NCI-H526 (cell line): ENCODE measurements at regions not wholly inside any gene's neighbourhood (a gene's known extent, or its start where the extent isn't known, plus 50 kb on each side); places are given as distances from the start of the nearest gene placed in this dataset.
"Not testable (repeated sequence)": the region's sequence is repeated elsewhere in the genome, so short reads cannot be mapped to it uniquely, and the experiment has no call there.

Source experiments
- DNase-seq, 2 experiments: peaks; one replicate each; lab custom pipeline; 2025; lab: John Stamatoyannopoulos, UW

- DNase-seq, result no peak
Measured at GRCh38 chr14:105600939-105601359, 74.6 kb downstream of the TMEM121 start.

DNA sequence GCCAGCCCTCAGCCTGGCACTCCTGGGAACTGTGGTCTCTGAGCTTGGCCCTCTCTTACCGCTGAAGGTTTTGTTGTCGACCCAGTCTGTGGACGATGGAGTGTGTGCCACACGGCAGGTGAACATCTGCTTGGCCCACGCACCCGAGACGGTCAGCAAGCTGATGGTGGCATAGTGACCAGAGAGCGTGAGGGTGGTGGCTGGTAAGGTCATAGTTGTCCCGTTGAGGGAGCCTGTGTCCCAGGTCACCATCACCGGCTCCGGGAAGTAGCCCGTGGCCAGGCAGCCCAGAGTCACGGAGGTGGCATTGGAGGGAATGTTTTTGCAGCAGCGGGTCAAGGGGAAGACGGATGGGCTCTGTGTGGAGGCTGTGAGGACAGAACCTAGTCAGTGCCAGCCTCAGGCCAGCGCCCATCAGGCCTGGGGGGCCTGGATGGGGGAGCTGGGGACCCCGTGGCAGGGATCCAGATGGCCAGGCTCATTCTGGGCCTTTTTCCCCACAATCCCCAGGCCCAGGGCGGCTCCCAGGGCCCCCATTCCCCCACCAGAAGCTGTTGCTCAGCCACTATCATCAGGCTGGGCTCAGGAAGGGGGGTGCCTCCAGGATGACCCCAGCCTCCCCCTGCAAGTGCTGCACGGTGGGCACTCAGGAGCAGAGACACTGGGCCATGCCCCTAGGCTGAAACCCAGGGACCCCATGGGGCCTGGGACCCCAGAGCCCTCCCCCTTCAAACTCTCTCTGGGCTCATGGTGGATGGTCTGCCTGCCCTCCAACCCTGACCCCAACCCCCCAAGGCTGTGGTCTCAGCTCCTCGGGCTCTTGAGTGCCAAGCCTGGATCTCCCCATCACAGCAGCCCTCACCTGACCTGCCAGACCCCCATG lies 75.2 kb downstream of the TMEM121 start:
- no peak for DNase-seq

DNA sequence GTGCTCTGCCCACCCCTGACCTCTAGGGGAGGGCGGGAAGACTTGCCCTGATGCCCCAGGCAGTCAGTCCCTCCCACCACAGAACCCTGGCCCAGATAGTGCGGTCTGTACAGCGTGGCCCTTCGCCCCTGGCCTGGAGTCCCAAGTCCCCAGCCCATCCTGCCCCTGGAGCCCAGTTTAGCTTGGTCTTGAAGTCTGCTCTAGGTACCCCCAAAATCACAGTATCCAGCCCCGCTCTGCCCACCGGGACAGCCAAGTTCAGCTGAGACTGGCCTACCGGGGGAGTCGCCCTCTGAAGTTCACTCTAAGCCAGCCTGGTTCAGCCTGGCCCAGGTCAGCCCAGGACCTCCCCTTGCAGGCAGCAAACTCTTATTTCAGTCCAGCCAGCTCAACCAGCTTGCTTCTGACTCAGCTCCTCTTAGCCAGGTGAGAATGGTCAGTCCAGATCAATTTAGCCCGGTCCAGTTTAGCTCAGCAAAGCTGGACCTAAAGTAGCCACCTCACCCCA lies 75.9 kb downstream of the TMEM121 start:
- no peak for DNase-seq

GRCh38 chr14:105602799-105603793 lies 76.7 kb downstream of the TMEM121 start:
- DNase-seq, result no peak

DNA sequence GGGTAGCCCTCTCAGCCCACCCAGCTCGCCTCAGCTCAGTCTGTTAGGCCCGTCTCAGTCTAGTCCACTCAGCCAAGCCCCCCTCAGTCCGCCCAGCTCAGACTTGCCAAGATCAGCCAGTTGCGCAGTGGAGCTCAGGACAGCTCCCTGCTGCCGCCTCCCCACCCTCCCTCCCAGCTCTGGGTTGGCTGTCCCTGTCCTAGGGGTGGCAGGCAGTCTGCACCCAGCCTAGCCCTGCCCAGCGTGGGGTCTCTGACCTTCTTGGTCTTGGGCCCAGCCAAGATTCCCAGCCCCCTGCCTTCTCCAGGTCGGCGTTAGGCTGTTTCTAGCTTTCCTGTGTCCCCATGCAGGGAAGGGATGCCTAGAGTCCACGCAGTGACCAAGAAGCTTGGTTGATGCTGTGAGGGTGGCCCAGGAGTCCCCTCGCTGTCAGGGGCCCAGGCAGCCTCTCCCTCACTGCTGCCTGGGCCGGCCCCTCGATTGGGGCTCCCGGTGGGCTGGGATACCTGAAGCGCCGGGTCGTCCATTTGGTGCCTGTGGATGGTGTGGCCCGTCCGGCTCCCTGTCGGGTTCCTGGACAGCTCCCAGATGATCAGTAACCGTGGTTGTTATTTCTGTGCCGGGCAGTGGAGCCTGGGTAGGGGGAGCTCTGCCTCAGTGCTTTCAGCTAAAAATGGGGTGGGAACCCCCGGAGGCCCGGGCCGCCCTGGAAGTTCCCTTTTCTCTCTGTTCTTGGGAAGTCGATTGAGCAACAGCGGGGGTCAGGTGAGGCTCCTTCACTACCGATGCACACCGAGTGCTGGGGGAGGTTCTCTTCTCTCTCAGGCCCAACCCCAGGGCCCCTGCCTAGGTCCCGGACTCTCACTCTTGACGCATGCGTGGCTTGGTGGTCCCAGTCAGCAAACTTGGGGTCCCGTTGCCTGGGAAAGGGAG lies 78.4 kb downstream of the TMEM121 start:
- not testable (repeated sequence) for DNase-seq

- DNase-seq, result no peak
Measured at GRCh38 chr14:105605464-105606304, 79.3 kb downstream of the TMEM121 start.

DNA sequence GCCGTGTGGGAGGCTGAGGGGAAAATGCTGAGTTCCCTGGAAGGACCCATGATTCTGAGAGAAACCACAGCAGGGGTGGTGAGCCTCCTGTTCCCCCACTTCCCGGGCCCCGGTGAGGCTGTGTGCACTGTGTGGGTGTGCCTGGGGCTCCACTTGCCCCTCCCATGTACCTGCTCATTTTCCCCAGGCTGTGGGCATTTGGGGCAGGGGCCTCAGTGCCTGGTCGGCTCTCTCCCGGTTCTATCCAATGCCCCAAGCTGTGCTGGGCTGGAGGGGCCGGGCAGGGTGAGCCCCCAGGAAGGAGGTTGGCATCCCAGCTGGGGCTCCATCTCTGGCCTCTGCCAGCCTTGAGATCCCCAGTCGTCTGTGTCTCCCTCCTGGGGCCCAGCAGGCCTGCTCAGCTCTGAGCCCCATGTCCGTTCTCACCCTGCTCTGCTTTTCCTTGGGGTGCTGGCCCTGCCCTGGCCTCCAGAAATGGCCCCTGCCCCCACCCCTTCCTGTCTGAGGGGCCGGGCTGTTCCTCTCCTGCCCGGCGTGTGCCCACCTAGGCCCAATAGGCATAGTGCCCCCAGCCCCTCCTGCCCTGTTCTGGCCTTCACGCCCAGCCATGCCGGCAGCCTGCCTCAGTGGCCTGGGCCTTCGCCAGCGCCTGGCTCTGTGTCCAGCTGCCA lies 80.1 kb downstream of the TMEM121 start:
- not testable (repeated sequence) for DNase-seq

DNA sequence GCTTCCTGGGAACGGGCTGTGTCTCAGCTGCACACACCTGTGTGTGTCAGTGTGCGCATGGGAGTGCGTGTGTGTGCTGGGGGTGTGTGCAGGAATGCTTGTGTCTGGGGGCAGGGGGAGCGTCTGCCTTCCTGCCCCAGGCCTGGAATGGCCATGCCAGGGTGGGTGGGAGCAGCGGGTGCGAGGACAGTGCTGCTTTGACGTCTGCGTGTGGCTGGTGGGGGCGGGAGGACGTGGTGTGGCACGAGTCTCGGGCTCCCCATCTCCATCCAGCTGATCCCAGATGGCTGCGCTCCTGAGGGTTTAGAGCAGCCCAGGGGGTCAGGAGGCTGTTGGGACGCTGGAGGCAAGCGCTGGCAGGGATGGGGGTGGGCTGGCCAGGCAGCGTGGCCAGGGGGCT lies 80.6 kb downstream of the TMEM121 start:
- DNase-seq, result not testable (repeated sequence)

- DNase-seq, result not testable (repeated sequence)
Measured at GRCh38 chr14:105614987-105615386, 88.6 kb downstream of the TMEM121 start.

DNA sequence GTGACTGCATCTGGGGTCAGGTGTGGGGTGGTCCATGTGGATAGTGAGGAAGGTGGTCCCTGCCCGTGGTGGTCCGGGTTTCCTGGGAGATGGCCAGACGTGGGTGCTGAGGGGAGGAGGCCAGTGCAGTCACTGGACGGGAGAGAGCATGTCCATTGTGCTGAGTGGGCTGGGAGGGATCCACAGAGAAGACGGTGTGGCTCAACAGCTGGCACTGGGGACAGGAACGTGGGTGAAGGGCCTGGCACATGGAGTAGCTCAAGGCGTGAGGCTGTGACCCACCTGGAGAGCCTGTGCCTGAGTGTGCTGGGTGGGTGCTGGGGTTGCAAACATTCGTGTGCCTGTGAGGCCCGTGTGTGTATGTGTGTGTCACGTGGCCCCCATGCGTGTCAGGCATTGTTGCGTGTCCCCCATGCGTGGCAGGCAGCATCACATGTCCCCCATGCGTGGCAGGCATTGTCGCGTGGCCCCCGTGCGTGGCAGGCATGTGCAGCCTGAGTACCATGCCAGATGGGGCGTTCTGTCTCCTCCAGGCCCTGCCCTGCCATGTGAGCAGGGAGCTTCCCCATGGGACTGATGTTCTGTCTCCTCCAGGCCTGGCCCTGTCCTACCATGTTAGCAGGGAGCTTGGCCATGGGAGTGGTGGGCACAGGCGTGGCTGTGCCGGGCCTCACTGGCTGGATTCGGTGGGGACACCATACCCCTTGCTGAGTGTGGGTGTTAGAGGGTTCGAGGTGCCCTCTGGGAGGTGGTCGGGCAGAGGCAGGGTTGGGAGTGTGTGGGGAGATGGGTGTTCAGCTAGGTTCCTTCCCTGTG lies 89.8 kb downstream of the TMEM121 start:
- not testable (repeated sequence) for DNase-seq

DNA sequence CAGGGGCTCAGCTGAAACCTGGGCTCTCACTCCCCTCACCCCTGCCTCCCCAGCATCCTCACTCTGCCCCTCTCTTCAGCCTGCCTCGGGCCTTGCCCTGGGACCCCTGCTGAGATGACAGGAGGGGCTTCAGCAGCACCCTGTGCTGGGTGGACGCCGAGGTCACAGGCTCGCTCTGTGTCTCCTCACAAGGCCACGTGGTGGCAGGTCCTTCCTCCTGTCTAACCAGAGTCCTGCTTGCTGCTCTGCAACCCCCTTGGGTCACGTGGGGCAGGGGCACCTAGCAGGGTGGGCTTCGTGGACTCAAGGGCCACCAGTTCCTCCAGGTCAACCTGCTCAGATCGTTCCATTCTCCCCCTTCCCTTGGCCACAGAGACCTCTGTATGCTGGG lies 90.4 kb downstream of the TMEM121 start:
- no peak for DNase-seq

DNA sequence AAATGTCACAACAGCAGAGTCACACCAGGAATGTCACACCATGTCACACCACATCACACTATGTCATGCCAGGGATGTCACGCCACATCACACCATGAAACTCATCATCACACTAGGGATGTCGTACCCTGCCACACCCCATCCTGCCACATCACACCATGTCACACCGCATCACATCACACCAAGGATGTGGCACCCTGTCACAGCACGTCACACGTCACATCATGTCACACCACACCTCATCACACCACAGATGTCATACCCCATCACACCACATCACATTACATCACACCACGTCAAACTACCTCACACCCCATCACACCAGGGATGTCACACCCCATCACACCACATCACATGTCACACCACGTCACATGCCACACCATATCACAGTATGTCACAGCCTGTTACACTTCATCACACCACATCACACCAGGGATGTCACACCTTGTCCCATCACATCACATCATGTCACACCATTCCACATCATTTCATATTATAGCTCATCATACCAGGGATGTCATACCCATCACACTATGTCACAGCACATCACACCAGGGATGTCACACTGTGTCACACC lies 90.9 kb downstream of the TMEM121 start:
- DNase-seq, result no peak

GRCh38 chr14:105617805-105618204 lies 91.4 kb downstream of the TMEM121 start:
- not testable (repeated sequence) for DNase-seq

DNA sequence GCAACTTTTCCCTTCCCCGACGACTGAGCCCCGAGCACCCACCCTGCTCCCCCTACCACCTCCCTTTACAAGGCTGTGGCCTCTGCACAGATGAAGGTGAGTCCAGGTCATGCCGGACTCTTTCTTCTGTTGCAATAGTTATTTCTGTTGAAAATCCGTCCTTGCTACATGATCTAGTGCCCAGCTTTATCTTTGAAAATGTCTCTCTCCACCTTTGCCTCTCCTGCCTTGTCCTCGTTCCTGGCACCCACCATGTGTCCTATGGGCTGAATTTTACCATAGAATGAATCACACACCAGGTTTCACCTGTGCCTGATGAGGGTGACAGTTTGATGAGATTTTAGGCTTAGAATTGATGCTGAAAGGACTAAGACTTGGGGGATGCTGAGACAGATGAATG lies 92.9 kb downstream of the TMEM121 start:
- DNase-seq, result not testable (repeated sequence)

- not testable (repeated sequence) for DNase-seq
Measured at GRCh38 chr14:105620178-105620864, 93.9 kb downstream of the TMEM121 start.

DNA sequence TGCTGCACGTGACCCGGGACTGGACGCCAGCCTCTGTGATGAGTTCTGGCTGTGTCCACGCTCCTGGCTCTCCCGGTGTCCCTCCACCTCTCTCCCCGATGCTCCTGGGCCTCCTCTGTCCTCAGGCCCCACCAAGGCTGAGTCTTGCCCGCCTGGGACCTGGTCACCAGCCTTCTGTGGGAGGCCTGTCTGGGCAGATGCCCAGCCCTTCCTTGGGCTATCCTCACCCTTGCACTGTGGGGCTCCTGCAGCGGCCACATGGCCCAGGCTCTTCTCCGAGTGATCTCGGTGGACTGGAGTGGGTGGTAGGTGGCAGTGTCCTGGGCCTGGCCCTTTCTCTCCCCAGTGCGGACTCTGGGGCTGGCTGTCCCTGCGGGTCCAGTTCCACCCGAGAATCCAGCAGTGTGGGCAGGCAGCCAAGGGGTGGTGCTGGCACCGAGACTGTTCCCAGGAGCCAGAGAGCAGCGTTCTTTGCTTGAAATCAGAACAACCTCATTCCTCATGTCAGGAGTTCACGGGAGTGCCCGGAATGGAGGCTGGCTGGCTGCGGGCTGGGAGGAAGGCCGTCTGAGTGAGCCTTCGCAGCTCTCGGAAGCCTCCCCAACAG lies 94.6 kb downstream of the TMEM121 start:
- not testable (repeated sequence) for DNase-seq
